Occipital lobe (tissue), 1 donor: ENCODE measurements at regions not wholly inside any gene's neighbourhood (a gene's known extent, or its start where the extent isn't known, plus 50 kb on each side); places are given as distances from the start of the nearest gene placed in this dataset.
"Not testable (repeated sequence)": the region's sequence is repeated elsewhere in the genome, so short reads cannot be mapped to it uniquely, and the experiment has no call there.

Experiments
- DNase-seq: peaks from one replicate; lab custom pipeline; 2025; lab: John Stamatoyannopoulos, UW

GRCh38 chr6:69489970-69490369 lies 306.8 kb downstream of the LMBRD1 start:
- no peak for DNase-seq

GRCh38 chr6:69487688-69488087 lies 309.1 kb downstream of the LMBRD1 start:
- DNase-seq: no peak

GRCh38 chr6:69466979-69467570 lies 329.7 kb downstream of the LMBRD1 start:
- DNase-seq: no peak

GRCh38 chr6:69465866-69466265 lies 330.9 kb downstream of the LMBRD1 start:
- DNase-seq: no peak

GRCh38 chr6:69456086-69456485 lies 340.7 kb downstream of the LMBRD1 start:
- no peak for DNase-seq

GRCh38 chr6:69454619-69455018 lies 342.2 kb downstream of the LMBRD1 start:
- not testable (repeated sequence) for DNase-seq

- DNase-seq: not testable (repeated sequence)
These were observed 346.3 kb downstream of the LMBRD1 start for GRCh38 chr6:69450493-69450892.

GRCh38 chr6:69449887-69450286 lies 346.9 kb downstream of the LMBRD1 start:
- DNase-seq: no peak
